COLO668 (cell line): ENCODE measurements at regions not wholly inside any gene's neighbourhood (a gene's known extent, or its start where the extent isn't known, plus 50 kb on each side); places are given as distances from the start of the nearest gene placed in this dataset.
"Not testable (repeated sequence)": the region's sequence is repeated elsewhere in the genome, so short reads cannot be mapped to it uniquely, and the experiment has no call there.

ENCODE experiments used
- DNase-seq: peaks from one replicate; lab custom pipeline; 2025; ENCODE audit not compliant: unreplicated experiment; lab: John Stamatoyannopoulos, UW

- DNase-seq = no peak
Observed at GRCh38 chr19:31444931-31445330, 95.7 kb upstream of the TSHZ3 start.

- DNase-seq = no peak
Observed at GRCh38 chr19:31445406-31445805, 96.2 kb upstream of the TSHZ3 start.

- DNase-seq = peak; percentile 5
Observed at GRCh38 chr19:31448221-31448657, 99.0 kb upstream of the TSHZ3 start.

GRCh38 chr19:31449379-31449778 is 100.1 kb upstream of the TSHZ3 start:
- DNase-seq = no peak

GRCh38 chr19:31450696-31451095 is 101.5 kb upstream of the TSHZ3 start:
- DNase-seq = no peak

GRCh38 chr19:31451686-31452330 is 102.6 kb upstream of the TSHZ3 start:
- no peak for DNase-seq

- DNase-seq = no peak
Observed at GRCh38 chr19:31459430-31459829, 110.2 kb upstream of the TSHZ3 start.

- DNase-seq = no peak
Observed at GRCh38 chr19:31461814-31462539, 112.7 kb upstream of the TSHZ3 start.

- DNase-seq = no peak
Observed at GRCh38 chr19:31470229-31470939, 121.1 kb upstream of the TSHZ3 start.

GRCh38 chr19:31470952-31471351 is 121.7 kb upstream of the TSHZ3 start:
- DNase-seq = no peak

- DNase-seq = no peak
Observed at GRCh38 chr19:31478241-31478640, 129.0 kb upstream of the TSHZ3 start.

- DNase-seq = no peak
Observed at GRCh38 chr19:31483226-31483857, 134.1 kb upstream of the TSHZ3 start.

GRCh38 chr19:31484858-31485410 is 135.7 kb upstream of the TSHZ3 start:
- DNase-seq = not testable (repeated sequence)

GRCh38 chr19:31485472-31485871 is 136.2 kb upstream of the TSHZ3 start:
- no peak for DNase-seq

- DNase-seq = no peak
Observed at GRCh38 chr19:31491242-31491641, 142.0 kb upstream of the TSHZ3 start.

- DNase-seq = no peak
Observed at GRCh38 chr19:31492050-31492449, 142.8 kb upstream of the TSHZ3 start.

GRCh38 chr19:31496076-31496475 is 146.8 kb upstream of the TSHZ3 start:
- DNase-seq = no peak

- no peak for DNase-seq
Observed at GRCh38 chr19:31497709-31498108, 148.5 kb upstream of the TSHZ3 start.

- DNase-seq = no peak
Observed at GRCh38 chr19:31498781-31499180, 149.5 kb upstream of the TSHZ3 start.

GRCh38 chr19:31499281-31500196 is 150.3 kb upstream of the TSHZ3 start:
- no peak for DNase-seq
